ENCODE measurements at regions not wholly inside any gene's neighbourhood (a gene's known extent, or its start where the extent isn't known, plus 50 kb on each side); places are given as distances from the start of the nearest gene placed in this dataset.

DNA sequence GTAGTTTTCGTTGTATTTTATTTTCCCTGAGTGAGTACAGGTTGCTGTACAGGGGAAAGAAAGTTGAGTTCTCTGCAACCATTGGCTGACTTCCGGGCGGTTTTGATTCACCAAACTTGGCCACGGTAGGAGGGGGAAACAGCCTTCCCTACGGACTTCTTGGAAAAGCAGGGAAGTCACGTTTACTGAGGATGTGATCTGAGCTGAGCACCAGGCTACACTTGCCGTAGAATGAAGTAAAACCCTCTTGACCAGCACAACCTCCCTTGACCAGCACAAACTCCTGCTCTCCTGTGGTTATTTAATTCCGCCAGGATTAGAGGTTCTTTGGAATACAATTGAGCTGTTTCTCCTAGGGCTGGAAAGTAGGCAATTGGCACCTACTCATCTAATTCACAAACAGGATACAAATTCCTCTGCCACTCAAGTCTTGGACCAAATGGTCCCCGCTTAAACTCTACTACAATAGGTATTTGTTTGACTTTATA is 242.0 kb upstream of the RBFOX1 start:
- DNase-seq, result no peak

DNA sequence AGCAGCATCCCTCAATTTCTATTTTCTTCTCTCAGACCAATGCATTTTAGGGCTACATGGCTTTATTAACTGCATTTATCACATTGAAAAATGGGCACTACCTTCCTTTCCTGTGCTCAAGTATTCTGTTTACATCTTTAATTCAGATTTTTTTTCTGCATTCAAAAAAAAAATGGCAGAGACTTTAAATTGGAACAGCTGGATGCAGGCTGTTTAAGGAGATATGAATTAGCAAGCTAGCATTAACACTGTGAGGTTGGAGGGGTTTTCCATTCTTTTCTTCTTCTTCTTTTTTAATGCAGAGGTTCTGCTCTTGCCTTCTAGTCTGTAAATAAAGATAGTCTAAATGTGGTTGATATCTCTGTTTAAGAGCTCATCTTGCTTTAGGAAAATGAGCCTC is 242.9 kb upstream of the RBFOX1 start:
- no peak for DNase-seq

DNA sequence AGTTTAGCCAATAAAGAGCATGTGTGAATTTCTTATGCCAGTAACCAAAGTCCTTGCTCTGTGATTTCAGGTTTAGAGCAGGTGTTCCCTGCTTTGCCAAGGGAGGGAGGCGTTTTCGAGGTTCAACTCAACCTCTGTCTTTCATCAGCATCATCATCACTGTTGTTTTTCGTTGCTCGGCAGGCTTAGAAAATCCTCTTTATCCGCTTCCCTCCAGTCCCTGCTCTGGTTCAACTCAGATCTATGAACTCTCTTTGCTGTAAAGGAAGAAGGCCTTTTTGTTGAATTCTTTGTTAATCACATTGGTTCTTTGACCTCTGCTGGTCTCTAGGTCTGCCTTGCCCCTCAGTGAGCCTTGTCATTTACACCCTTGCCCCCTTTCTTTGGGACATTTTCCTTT is 243.9 kb upstream of the RBFOX1 start:
- no peak for DNase-seq

DNA sequence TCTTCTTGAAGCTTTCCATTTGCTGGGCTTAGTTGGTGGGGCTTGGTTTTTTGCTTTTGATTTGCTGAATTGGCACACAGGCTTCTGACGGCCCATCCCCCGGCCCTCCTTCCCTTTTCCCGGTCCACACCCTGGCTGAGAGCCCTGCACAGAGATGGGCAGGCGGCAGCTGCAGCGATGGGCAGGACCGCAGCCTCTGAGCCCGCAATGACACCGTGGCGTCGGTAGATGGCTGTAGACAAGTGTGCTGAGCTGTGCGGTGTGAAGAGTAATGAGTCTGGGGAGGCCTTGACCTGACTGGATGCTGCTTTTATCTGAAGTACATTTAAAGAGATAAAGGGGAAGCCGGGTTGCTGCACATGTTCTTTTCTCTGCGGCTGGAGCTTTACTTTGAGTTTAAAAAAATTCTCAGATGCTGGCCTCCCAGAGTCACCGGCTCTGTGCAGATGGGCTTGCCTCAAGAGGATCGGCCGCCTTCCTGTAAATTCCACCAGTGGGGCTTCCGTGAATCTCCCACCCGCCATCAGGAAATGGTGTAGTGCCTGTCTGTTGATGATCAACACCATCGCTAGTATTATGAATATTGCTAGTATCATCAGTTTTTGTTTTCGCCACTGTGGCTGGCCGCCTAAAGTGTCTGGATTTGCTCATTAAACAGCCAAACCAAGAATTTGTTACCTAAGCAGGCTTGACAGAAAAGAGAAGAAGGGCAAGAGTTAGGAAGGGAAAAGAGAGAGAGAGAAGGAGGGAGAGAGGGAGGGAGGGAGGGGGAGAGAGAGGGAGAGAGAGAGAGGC is 245.6 kb upstream of the RBFOX1 start:
- peak; percentile 7 for DNase-seq

DNA sequence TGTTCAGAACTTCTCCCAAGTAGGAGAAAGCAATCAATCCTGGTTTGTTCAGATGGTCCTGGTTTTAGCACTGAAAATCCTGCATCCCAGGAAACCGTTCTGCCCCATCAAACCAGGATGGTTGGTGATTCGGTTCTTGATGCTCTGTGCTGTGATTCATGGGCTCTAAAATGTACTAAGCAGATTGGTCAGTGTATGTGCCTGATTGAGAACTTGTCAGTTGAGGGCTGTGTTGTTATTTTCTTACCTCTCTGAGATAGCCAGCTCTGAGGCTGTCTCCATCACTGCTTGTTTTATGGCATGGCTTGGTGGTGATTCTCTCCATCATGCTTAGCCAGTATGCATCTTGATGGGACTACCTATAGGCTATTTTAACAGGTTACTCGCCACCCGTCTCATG is 246.9 kb upstream of the RBFOX1 start:
- DNase-seq, result no peak

DNA sequence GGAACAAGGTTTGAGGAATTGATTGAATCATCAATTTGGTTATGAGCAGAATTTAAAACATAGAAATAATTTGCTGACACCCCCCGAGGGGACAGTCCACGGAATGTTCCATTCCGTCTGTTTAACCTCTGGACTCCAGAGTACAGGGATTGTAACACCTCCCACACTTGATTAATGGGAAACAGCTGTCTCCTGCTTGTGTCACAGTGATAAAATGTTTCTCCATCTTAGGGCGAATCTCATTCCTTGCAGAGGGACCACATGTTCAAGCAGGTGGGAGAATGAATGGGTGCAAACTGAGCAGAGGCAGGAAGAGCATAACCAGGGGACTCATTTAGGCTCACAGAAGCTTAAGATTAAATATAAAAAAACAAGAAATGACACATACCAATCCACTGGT is 249.5 kb upstream of the RBFOX1 start:
- DNase-seq, result no peak

DNA sequence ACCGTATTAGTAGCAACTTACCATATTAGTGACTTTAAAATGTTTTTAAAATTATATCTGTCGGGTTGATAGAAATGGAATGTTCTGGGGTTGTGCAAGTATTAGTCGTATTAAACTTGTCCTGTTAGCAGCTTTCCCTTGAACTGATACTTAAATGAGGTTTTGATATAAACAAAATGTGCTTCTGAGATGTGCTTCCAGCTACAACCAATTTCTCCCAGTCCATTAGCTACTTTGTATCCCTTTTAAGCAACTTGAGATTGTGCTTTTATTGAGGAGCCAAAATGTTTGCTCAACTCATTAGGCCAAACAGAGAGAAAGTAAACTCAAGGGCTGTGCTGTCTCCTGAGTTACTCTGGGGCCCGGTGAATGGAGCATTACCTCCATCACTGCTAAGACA is 255.0 kb upstream of the RBFOX1 start:
- DNase-seq, result no peak

DNA sequence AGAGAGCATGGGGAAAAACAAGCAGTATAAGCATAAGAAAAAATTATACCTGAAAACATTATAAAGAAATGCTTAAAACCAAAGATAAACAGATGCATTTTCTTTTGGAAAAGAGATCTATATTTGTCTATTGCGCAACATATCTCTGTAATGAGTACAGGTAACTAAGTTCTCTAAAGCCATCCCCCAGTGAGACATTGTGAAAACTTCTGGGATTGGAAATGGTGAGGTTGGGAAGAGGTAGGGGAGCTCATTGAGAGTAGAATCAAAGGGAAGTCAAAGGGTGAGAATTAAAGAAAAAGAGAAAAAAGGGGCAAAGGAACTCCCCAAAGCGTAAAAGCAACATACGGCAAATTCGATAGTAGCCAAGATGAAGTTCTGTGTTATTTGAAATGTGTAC is 257.9 kb upstream of the RBFOX1 start:
- DNase-seq, result no peak

DNA sequence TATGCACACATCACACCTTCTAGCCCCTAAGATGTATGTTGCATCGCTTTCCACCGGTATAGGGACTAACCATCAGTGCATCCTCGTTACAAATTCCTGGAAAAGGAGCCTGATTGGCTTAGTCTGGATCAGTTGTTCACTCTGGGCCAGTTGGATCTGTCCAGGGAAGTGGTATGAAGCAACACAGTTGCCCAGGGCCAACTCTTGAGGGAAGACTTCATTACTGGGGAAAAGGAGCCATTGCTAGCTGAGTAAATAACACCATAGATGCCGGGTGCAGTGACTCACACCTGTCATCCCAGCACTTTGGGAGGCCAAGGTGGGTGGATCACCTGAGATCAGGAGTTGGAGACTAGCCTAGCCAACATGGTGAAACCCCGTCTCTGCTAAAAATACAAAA is 275.2 kb upstream of the RBFOX1 start:
- no peak for DNase-seq

DNA sequence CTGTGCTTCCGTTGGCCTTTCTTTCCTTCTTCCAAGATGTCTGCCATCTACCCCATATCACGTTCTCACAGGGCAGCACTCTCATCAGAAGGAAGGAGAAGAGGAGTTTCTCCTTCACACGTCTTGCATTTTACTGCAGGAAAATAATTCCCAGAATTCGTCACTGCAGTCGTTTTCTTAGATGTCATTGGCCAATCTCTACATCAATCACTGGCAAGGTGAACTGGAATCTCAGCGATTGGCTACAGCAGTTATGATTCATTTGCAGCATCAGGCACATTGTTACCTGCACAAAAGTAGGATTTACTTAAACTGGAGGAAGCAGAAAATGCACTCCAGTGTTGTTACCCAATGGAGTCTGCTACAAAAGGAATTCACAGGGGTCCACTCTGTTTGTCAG is 277.2 kb upstream of the RBFOX1 start:
- no peak for DNase-seq

DNA sequence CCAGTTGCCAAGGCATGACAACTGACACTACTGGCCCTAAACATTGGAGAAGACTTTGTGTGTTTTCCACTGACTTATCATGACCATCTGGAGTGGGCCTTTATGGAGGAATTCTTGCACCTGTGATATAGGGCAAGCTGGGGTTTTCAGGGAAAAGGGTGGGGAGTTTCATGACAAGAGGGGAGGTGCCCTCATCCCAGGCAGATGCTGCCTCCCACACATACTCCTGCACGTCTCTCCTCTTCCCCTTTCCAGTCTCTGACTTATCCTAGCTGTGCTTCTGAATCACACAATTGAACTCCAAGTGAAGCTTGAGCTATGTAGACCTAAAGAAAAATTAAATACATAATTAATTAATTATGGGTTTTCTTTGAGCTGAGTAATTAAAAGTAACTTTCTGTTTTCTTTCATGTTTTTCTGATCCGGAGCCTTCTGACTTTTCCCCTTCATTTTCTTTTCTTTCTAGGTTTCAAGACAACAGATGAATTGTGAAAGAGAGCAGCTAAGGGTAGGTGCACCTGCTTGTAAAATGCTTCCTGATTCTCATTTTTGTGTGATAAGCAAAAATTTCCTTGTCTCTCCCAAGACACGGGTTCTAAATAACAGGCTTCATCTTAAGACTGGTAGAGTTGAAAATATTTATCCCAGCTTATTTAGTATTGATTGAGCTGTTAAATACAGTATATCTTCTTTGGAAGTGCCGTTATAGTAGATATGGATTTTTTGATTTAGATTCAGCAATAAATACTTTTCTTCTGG is 280.9 kb upstream of the RBFOX1 start:
- no peak for DNase-seq

DNA sequence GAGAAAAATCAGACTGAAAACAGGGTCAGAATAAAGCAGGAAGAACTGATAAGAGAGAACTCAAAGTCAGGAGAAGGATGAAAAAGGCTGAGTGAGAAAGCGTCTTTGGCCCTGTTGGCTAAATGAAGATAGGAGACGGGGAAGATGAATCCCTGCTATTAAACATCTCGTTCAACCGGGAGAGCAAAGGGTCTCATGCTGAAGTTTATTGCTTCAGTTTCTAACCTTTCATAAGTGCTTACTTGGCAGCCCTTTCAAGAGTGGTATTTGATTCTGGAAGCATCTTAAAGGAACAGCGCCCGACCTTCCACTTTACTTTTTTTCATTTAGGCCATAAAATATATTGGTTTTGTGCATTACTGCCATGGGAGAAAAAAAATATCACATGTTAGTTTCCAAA is 288.3 kb upstream of the RBFOX1 start:
- no peak for DNase-seq

DNA sequence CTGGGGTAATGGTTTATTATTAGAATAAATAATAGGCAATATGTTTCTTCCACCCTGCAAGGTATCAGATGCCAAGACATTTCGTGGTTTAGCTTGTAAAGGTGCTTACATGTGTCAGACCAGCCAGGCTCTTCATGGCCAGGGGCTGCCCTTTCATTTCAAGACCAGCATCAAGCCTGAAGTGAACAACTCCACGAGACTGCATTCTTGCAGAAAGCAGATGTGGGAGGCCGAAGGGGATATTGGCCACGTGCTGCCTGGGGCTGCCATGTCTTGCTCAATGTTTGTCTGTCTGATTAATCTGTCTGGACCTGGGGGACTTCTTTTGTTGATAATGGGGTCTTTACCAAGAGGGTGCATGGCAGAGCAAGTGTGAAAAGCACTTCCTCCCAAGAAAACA is 294.2 kb upstream of the RBFOX1 start:
- DNase-seq, result no peak

DNA sequence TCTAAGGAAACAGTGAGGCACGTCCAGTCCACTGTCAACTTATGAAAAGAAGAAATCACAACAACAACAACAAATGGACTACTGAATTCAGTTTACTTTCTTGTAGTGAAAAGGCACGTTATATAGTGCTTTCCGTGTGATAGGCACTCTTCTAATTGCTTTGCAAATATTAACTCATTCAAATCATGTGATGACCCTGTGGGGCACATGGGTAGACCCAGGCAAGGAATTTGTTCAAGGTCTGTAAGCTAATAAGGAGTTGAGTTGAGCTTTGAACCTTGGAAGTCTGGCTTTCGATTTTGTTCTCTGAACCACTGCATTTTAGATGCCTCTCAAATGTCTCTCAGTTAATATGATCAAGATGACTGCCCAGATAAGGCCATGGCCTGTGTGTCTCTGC is 295.1 kb upstream of the RBFOX1 start:
- DNase-seq, result no peak

DNA sequence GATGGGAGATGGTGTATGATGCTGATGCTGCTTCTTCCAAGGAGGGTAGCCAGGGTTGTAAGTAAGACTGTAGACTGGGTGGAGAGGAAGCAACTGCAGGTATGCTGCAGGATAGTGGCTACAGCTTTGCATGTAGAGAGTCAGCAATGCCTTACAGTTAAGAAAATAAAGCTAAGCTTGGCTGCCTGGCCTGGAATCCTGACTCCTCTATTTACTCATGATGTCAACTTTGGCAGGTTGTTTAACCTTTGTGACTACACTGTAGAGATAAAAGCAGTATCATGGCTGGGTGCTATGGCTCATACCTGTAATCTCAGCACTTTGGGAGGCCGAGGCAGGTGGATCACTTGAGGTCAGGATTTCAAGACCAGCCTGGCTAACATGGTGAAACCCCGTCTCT is 301.6 kb upstream of the RBFOX1 start:
- DNase-seq, result no peak

DNA sequence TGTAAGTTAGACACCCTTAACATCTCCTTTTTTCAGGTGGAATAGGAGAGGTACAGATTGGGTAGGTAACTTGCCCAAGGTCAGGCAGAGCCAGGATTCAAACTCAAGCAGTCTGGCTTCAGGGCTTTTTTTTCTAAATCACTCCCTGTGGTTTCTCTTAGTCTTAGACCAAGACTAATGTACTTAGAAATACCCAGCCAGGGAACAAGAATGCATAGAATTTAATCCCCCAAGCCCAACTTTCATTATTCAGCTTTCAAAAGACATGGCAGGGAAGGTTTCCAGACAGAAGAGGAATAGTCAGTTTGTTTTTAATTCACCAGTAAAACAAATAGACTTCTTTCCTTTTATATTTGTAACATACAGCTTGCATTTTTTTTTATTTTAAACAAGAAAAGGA is 305.2 kb upstream of the RBFOX1 start:
- DNase-seq, result no peak

DNA sequence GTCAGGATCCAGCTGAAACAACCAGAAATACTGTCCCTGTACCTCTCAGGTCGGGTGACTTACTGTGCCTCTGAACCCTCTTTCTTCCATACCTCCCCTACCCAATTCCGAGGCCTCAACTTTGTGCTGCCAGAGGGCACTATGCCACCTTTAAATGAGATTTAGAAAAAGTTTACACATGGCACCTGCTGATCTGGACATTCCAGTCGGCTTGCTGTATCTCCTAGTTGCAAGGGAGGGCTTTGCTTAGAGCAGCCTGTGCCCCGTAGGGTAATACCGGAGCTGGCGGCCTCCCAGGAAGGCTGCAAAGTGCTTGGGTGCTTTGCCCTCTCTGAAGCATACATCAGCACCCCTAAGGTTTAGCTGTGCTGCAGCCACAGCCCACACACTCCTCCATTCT is 306.0 kb upstream of the RBFOX1 start:
- DNase-seq, result no peak

DNA sequence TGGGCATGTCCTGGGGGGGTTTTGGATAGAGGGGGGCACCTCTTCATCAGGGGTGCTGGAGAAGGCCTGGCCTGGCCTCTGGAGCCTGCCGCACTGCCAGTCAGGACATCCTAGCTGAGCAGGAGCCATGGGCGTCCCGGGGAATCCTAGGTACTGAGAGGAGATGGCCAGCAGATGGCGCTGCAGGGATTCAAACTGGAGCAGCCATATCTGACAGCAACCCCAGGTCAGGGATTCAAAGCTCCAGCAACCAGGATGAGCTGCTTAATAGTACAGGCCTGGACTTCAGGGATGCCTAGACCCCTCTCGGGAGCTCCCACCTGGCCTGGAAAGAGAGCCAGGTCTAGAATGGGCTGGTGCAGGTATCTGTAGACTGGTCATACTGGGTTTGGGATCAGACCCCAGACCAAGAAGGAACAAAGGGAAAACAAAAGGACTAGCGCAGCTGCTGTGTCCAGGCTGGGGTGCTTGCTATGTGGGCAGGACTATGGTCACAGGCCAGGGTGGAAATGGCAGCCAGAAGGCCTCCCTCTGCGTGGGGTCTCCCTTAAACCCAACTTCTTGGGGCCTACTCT is 306.9 kb upstream of the RBFOX1 start:
- DNase-seq, result peak; percentile 39

DNA sequence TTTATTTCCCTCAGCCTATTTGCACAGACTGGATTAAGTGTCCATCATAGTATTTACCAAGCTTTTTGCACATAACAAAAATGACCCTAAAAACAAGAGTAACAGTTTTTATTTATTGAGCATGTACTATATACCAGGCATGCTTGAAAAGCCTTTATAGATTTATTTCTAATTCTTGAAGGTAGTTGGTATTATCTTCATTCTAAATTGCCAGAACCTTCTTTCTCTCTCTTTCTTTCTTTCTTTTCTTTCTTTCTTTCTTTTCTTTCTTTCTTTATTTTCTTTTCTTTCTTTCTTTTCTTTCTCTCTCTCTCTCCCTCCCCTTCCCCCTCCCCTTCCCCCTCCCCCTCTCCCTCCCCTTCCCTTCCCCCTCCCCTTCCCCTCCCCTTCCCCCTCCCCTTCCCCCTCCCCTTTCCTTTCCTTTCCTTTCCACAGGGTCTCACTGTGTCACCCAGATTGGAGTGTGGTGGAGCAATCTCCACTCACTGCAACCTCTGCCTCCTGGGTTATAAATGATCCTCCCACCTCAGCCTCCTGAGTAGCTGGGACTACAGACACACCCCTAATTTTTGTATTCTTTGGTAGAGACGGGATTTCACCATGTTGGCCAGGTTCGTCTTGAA is 310.9 kb upstream of the RBFOX1 start:
- no peak for DNase-seq

DNA sequence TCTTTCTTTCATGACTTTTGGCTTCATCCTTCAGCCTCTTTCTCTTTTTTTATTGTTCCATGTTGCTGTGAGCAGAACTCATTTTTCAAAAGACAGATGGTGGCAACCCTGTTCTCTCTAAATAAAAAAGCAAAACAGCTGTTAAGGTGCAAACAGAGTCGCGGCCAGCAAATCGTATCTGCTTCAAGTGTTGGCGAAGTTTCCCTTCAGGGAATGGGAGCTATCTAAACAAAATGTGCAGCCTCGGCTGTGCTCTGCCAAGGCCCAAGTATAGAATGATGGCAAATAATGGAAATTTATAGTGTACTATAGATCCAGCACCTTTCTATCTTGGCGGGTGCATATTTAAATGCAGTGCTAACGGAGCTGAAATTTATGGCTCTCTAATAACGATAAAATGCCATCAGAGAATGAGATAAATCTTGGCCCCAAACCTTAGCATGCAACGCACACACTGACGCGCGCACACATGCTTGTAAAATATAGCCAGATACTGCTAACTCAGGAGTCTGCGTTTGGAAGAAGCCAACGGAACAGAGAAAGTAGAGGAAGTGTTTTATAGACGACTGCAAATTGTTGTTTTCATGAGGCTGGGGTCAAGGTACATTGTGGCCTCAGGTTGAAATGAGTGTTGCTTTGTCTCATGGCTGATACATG is 315.5 kb upstream of the RBFOX1 start:
- DNase-seq, result no peak

DNA sequence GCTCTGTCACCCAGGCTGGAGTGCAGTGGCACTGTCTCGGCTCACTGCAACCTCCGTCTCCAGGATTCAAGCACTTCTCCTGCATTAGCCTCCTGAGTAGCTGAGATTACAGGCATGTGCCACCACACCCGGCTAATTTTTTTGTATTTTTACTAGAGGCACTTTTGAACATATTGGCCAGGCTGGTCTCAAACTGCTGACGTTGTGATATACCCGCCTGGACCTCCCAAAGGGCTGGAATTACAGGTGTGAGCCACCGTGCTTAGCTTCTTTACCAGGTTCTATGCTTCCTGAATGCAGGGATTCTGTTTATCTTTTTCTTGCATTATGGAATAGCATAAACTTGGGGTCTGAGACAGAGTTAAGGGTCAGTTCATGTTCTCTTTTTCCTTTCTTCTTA is 317.9 kb upstream of the RBFOX1 start:
- no peak for DNase-seq

DNA sequence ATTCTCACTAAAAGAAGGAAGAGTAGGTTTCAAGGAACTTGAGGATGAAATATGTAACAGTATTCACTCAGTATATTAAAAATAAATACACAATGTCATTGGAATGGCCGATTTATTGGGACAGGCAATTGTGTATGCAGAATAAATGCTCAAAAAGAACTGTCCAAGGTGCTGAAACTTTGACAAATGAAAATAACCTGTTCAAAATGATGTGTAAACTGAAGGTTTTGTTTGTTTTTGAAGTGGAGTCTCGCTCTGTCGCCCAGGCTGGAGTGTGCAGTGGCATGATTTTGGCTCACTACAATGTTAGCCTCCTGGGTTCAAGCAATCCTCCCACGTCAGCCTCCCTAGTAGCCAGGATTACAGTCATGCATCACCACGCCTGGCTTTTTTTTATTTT is 318.7 kb upstream of the RBFOX1 start:
- DNase-seq, result no peak

DNA sequence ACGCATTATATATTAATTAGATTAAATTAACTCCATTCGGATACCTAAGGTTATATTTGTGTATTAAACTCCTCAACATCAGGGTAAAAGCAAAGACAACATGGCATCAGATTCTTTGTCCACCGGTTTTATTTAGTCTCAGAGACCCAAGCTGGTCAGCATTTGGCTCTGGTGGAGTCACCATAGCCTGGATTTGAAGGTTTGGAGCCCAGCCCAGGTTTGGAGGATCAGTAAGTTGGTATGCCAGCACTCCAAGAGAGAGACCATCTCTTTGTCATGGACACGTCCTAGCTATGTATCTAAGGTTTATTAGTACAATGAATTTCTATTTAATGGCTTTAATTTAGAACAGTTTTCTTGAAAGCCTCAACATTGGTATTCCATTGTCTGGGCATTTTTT is 328.4 kb upstream of the RBFOX1 start:
- DNase-seq, result no peak

All from NCI-H1092 (cell line).